HG03520 (cell line): ENCODE measurements at regions not wholly inside any gene's neighbourhood (a gene's known extent, or its start where the extent isn't known, plus 50 kb on each side); places are given as distances from the start of the nearest gene placed in this dataset.
"Not testable (repeated sequence)": the region's sequence is repeated elsewhere in the genome, so short reads cannot be mapped to it uniquely, and the experiment has no call there.

Experiments used
- ATAC-seq: cut with Tn5 transposase; IDR thresholded peaks from one replicate; pipeline ENCODE4 v1.9.1; 2021; ENCODE audit warnings: mild to moderate bottlenecking, moderate library complexity; ENCODE audit not compliant: unreplicated experiment

DNA sequence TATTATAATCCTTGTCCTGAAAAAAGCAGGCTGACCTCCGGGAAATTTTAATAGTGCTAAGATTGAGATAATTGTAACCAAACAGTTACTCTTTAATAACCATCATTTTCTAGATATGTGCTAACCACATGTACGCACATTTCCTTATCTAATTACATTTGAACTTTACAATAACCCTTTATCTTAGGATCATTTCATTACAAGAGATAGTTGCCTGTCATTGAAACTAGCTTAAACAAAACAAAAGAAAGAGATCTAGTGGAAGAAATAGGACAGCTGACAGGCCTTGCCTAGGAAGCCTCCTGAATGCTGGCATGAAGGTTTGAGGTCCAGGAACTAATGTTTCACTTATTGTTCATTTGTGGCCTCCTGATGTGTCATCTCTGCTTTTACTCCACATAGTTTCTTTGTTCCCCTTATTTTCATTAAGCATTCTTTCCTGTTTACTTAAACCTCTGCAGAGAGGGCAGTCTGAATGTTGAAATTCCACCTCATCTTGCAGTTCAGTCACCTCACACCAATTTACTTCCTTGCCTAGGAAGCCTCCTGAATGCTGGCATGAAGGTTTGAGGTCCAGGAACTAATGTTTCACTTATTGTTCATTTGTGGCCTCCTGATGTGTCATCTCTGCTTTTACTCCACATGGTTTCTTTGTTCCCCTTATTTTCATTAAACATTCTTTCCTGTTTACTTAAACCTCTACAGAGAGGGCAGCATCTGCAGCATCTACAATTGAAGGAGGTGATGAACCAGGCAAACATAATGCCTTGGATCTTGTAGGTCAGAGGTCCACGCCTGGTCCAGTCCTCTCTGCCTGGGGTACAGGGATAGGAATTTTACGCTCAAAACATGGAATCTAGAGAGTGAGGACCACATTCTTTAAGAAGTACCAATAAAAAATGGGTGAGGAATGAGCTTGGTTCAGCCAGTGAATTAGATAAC, 247.5 kb downstream of the SPATA31A6 start:
- ATAC-seq = not testable (repeated sequence)

DNA sequence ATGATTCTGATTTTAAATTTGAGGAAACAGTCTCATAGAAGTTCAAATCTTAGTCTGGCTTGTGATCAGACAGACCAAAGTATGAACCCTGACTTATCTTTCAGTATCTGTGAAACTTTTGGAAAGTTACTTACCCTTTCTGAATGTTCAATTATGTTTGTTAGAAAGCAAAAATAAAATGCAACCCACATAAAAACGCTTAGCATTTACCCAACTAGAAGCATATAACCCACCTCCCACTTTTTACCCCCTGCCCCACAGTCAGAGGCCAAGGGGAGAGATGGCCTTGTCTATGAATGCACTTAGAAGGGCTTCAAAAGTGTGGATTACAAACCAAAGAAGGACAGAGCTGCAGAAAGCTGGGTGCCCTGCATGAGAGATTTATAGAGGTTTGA, 248.2 kb downstream of the SPATA31A6 start:
- not testable (repeated sequence) for ATAC-seq

DNA sequence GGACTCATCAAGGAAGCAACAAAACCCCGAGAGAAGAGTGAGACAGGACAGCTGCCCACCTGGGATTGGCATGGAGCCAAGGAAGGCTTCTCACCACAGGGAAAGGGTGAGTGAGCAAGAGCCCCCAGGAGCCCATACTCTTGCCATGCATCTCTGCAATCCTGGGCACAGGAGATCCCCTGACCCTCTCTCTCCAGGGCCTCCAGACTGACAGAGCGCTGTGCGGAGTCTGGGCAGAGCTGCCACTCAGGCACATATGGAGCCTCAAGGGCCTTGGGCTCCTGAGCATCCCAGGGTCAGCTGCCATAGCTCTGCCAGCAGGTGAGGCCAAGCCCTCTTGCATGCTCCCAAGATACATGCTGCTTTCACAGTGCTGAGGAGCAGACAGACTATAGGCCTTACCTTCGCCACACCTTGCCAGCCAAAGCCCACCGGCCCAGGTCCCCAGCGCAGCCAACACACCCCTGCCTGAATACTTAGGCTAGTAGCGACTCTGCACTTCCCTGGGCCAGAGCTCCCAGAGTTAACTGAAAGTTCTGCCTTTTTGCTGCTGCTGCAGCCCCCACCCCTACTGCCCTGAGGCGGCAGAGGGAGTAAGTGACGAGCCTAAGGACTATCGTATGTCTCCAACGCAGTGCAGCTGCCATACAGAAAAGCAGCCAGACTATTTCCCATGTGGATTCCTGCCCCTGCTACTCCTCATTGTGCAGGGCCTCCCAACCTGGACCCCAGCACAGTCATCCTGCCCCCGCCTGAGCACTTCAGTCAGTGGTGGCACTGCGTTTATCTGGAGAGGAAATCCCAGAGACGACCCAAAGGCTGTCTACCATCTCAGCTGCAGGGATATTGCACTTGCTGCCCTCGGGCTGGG, 251.6 kb downstream of the SPATA31A6 start:
- not testable (repeated sequence) for ATAC-seq

GRCh38 chr9:42435715-42436342, 252.4 kb downstream of the SPATA31A6 start:
- ATAC-seq = not testable (repeated sequence)

DNA sequence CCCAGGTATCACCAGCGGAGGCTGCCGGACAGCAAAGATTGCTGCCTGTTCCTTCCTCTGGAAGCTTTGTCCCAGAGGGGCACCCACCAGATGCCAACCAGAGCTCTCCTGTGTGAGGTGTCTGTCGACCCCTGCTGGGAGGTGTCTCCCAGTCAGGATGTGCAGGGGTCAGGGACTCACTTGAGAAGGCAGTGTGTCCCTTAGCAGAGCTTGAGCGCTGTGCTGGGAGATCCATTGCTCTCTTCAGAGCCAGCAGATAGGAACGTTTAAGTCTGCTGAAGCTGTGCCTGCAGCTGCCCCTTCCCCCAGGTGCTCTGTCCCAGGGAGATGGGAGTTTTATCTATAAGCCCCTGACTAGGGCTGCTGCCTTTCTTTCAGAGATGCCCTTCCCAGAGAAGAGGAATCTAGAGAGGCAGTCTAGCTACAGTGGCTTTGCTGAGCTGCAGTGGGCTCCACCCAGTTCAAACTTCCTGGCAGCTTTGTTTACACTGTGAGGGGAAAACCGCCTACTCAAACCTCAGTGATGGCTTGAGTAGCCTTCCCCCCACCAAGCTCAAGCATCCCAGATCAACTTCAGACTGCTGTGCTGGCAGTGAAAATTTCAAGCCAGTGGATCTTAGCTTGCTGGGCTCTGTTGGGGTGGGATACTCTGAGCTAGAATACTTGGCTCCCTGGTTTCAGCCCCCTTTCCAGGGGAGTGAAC, 253.7 kb downstream of the SPATA31A6 start:
- ATAC-seq = not testable (repeated sequence)

DNA sequence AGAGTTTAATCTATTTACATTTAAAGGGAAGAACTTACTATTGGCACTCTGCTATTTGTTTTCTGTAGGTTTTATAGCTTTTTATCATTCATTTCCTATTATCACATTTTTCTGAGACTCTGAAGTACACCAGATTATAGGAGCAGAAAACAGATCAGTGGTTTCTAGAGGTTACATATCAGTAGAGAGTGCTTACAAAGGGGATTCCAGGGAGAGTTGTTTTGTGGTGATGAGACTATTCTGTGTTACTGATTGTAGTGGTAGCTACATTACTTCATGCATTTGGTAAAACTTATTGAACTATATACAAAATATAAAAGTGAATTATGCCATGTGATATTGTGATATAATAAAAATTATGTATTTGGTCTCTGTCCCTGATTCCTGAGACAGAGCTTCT, 259.2 kb downstream of the SPATA31A6 start:
- not testable (repeated sequence) for ATAC-seq

GRCh38 chr9:42443414-42443813, 260.0 kb downstream of the SPATA31A6 start:
- ATAC-seq = peak; percentile 67

DNA sequence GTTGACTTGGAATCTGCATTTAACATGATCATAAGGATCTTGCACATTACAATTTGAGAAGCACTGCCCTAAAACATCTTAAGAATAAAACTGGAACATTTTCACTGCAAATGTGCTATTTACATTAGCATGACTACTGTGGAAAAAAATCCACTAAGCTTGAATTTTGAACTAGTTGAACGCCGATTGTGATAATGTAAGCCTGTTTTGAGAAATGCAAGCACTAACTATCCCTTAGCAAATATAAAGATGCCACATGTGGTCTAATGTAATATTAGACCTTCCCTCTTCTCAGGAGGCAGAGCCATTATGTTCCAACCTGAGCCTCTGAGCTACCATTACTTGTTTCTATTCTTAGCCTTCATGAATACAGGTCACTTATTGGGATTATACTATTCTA, 278.0 kb downstream of the SPATA31A6 start:
- ATAC-seq = not testable (repeated sequence)

- not testable (repeated sequence) for ATAC-seq
Measured at GRCh38 chr9:42461863-42462262, 278.4 kb downstream of the SPATA31A6 start.

DNA sequence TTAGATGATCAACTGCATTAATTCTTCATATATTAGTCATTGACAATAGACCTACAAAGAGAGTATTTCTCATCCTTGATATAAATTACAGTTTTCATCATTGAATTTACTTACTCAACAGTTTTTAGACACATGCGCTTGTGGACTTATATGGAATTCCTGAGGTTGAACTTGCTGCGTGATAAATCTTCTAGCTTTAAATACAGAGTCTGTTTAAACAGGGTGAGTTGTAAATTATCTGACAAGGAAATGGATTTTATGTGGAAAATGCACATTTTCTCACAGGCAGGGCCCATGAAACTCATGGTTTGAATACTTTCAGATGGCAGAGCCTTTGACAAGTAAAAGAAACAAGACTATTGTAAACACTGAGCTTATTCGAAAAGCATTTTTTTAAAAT, 280.5 kb downstream of the SPATA31A6 start:
- not testable (repeated sequence) for ATAC-seq

DNA sequence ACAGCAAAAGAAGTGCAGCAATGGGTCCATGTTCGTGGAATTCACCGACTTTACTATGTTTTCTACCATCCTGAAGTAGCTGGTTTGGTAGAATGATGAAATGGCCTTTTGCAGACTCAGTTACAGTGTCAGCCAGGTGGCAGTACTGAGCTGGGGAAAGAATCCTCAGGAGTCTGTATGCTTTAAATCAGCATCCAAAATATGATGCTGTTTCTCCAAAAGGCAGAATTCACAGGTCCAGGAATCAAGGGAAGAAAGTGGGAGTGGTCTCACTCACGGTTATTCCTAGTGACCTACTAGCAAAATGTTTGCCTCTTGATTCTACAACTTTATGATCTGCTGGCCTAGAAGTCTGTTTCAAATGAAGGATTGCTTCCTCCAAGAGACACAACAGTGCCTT, 287.1 kb downstream of the SPATA31A6 start:
- not testable (repeated sequence) for ATAC-seq

DNA sequence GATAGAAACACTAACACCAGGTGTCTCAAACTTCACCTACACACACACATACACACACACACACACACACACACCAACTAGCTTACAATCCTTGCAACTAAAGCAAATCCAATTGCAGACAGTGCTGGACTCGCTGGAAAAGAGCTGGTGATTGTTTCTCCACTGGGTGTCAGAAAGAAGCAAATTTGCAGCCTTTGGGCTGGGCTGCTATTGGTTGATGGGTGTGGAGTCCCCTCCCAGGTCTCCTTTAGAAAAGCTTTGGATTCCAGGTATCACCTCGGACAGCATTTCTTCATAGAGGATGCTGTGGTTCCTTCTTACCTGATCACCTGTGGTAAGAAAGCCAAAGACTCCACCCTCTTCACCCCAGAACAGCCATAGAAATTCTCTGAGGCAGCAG, 307.5 kb downstream of the SPATA31A6 start:
- ATAC-seq = not testable (repeated sequence)

GRCh38 chr9:42502620-42503264, 319.3 kb downstream of the SPATA31A6 start:
- not testable (repeated sequence) for ATAC-seq

DNA sequence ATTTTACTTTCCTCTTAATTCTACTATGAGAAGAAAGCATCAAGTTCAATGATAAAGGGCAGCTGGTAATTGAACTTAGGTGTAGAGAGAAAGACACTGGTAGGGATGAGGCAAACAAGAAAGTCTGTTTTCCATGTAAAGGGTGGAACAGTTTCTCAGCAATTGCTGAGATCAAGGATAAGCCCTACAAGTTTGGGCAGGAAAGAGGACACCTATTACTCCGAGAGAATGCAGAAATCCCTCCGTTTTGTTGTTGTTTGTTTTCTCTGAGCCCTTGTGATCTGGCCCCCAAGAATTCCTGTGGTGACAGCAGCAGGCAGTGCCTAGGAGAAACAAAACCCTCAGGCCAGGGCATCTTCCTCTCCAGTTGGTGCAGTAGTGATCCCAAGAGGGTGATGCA, 324.7 kb downstream of the SPATA31A6 start:
- ATAC-seq = not testable (repeated sequence)

DNA sequence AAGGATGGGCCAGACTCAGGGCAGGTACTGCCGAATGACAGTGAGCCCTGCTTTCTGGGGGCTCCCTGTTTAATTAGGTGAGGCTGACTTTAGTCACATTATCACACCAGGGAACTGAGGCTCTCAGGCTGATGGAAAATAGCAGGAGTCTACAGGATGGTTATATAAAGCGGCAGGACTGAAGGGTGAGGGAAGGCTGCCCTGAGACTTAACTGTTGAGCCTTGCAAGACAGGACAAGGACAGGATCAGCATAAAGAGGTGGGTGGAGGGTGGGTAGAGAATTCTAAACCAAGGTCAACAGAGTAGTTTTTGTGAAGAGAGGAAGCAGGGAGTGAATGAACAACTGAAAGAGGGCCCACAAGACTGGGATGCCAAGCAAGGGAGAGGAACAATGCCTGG, 330.1 kb downstream of the SPATA31A6 start:
- ATAC-seq = not testable (repeated sequence)

DNA sequence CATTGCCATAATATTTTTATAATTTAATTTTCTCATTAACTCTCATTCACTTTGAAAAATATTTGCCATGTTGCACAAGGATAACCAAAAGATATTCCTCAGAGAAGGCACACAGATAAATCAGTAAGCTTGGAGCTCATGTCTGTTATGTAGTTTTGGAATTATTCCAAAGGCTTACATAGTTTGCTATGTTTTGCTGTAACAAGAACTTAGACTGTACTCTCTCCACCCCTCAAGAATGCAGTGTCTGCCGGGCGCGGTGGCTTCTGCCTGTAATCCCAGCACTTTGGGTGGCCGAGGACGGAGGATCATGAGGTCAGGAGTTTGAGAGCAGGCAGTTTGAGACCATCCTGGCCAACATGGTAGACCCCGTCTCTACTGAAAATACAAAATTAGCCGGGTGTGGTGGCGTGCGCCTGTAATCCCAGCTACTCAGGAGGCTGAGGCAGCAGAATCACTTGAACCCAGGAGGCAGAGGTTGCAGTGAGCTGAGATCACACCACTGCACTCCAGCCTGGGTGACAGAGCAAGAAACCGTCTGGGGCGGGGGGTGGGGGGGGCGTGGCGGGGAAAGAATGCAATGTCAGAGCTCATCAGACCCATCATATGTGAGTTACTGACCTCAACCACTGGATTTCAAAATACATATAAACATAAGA, 351.0 kb downstream of the SPATA31A6 start:
- not testable (repeated sequence) for ATAC-seq

DNA sequence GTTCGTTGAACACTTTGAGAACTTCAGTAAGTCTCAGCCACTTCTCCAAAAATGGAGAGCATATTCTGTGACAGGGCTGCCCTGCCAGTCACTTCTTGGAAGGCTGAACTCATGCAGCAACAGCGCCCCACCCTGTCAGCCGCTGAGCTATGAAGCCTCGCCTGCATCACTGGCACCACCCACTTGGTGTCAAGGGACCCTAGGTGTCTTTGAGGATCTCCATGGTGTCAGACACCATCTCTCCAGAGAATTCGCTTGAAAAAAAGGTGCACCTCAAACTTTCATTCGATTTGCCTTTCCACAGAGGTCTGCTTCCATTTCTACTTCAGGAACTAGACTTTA, 351.5 kb downstream of the SPATA31A6 start:
- not testable (repeated sequence) for ATAC-seq

DNA sequence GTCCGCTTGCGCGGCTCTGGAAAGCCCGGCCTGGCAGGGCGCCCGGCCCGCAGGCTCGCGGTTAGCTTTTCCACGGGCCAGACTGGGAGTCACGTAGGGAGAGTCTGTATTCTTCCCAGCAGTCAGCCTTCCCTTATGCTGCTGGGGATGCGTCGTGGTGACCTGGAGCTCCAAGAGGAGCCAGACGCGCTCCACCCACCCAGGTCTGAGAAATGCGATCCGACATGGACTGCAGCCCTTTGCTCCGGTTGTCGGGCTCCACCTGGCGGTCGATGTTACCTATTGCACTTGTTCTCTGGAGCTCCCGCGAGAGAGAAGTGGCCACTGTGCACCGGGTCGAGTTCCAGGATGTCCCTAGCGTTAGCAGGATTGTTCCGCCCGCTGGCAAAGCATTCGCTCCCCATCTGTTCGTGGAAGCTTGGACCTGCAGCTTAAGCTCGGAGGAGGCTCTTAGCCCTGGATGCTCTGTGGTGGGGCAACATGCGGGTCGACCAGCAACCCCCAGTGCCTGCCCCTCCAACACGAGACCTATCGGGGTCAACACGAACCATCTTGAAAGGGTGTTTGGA, 367.4 kb downstream of the SPATA31A6 start:
- peak; percentile 81 for ATAC-seq

DNA sequence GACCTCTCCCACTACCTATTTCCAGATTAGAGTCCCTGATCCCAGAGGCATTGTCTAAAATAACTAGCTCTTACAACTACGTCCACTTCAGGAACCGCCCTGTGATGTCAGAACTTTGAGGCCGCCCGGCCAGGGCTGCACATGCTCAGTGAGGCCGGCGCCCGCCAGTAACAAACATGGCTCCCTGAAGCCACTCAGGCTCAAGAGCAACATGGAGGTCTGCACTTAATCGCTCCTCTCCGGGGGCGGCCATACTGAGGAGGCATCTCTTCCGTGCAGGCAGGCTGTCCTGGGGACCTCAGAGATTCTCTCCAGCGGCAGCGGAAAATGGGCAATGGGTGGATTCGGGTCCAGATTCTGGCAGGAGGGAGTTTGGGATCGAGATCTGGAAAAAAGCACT, 385.1 kb downstream of the SPATA31A6 start:
- not testable (repeated sequence) for ATAC-seq
